Suprapubic skin (tissue), 3 donors: ENCODE measurements at regions not wholly inside any gene's neighbourhood (a gene's known extent, or its start where the extent isn't known, plus 50 kb on each side); places are given as distances from the start of the nearest gene placed in this dataset.

Source experiments
- EP300 ChIP-seq: sonication (generic); formaldehyde crosslinking; IDR thresholded peaks from one replicate; pipeline ENCODE4 v1.6.1; 2017; ENCODE audit warnings: antibody characterized with exemption
- TF ChIP-seq, protein P1 (sequence below), 2 donors: fragments of 200-600 bp in 1 of 2; fragments of 450-650 bp in 1 of 2; sonication (generic) in 1 of 2; IDR thresholded peaks; one replicate each; pipeline ENCODE4 v1.5.1; 2016 to 2019; ENCODE audit warnings: antibody characterized with exemption in 2 of 2, mild to moderate bottlenecking in 1 of 2, moderate library complexity in 1 of 2

DNA sequence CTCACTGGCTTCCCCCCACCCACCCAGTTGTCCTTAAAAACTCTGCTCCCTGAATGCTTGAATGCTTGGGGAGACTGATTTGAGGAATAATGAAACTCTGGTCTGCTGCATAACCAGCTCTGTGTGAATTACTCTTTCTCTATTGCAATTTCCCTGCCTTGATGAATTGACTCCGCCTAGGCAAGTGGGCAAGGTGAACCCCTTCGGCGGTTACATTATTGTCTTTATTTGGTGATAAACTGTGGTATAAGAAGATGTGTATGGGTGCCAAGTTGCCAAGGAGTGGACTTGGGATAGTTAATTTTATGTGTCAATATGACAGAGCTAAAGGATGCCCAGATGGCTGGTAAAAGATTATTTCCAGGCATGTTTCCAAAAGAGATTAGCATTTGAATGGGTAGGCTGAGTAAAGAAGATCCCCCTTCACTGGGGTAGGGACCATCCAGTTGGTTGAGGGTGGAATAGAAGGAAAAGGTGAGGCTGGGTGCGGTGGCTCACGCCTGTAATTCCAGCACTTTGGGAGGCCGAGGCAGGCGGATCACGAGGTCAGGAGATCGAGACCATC is 98.5 kb upstream of the HAAO start:
- TF ChIP-seq, protein P1, sequence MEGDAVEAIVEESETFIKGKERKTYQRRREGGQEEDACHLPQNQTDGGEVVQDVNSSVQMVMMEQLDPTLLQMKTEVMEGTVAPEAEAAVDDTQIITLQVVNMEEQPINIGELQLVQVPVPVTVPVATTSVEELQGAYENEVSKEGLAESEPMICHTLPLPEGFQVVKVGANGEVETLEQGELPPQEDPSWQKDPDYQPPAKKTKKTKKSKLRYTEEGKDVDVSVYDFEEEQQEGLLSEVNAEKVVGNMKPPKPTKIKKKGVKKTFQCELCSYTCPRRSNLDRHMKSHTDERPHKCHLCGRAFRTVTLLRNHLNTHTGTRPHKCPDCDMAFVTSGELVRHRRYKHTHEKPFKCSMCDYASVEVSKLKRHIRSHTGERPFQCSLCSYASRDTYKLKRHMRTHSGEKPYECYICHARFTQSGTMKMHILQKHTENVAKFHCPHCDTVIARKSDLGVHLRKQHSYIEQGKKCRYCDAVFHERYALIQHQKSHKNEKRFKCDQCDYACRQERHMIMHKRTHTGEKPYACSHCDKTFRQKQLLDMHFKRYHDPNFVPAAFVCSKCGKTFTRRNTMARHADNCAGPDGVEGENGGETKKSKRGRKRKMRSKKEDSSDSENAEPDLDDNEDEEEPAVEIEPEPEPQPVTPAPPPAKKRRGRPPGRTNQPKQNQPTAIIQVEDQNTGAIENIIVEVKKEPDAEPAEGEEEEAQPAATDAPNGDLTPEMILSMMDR (IDR thresholded peaks at IDR 0.05), result no peak
- TF ChIP-seq EP300, result no peak
